Right lobe of liver (tissue), 6 donors: ENCODE measurements at regions not wholly inside any gene's neighbourhood (a gene's known extent, or its start where the extent isn't known, plus 50 kb on each side); places are given as distances from the start of the nearest gene placed in this dataset.

Source experiments
- ATAC-seq, 4 donors: fragments of 200-7000 bp; cut with Tn5 transposase; one replicate each; pipeline ENCODE4 v1.9.1; 2020; ENCODE audit warnings: mild to moderate bottlenecking in 4 of 4, moderate library complexity in 4 of 4
- DNase-seq, 3 donors: peaks; one replicate each; pipeline ENCODE4 v3.0.0-alpha.2; 2020
- H3K27ac ChIP-seq, 3 donors: fragments of 200-600 bp; one replicate each; pipeline ENCODE4 v1.8.0; 2022
- H3K27me3 ChIP-seq, 2 donors: fragments of 200-600 bp; one replicate each; pipeline ENCODE4 v1.8.0; 2022
- H3K36me3 ChIP-seq, 4 donors: fragments of 200-600 bp; sonication (generic) in 1 of 4; one replicate each; pipeline versions ENCODE4 v1.5.1 to v1.8.0; 2017 to 2022; ENCODE audit warnings: control low read depth in 1 of 4
- H3K4me1 ChIP-seq, 4 donors: fragments of 200-600 bp; sonication (generic) in 1 of 4; one replicate each; pipeline versions ENCODE4 v1.5.1 to v1.8.0; 2017 to 2022; ENCODE audit warnings: control low read depth in 1 of 4
- H3K4me3 ChIP-seq, 3 donors: fragments of 200-600 bp; one replicate each; pipeline ENCODE4 v1.8.0; 2022
- H3K9me3 ChIP-seq, 4 donors: fragments of 200-600 bp; sonication (generic) in 1 of 4; one replicate each; pipeline versions ENCODE4 v1.5.1 to v1.8.0; 2017 to 2022; ENCODE audit warnings: control low read depth in 1 of 4
- CTCF ChIP-seq, 4 donors: fragments of 200-600 bp in 3 of 4; fragments of 450-650 bp in 1 of 4; IDR thresholded peaks; one replicate each; pipeline versions ENCODE4 v1.5.1 to v1.8.0; 2016 to 2022; ENCODE audit warnings: antibody characterized with exemption in 4 of 4, mild to moderate bottlenecking in 2 of 4
- POLR2A ChIP-seq: fragments of 450-650 bp; IDR thresholded peaks from one replicate; pipeline ENCODE4 v1.6.1; 2017; ENCODE audit warnings: antibody characterized with exemption, mild to moderate bottlenecking
- WGBS: methylation state at CpG from one replicate; pipeline ENCODE4 v1.1.6; 2018; ENCODE audit warnings: low coverage, low lambda C conversion rate; ENCODE audit not compliant: insufficient coverage; ENCODE audit errors: missing lambda C conversion rate; 5-methylcytosine and 5-hydroxymethylcytosine counted together
- intact Hi-C, 2 donors: fragments of 100-400 bp; cut with DNase I; formaldehyde crosslinking; loops; one replicate each; pipeline versions ENCODE4 v1.11.2 to v1.14.1; 2022
- donor health status: DM: no; HTN: yes; CAD: no.
- donor health status: DM: no; HTN: no; CAD: no.
- donor health status: DM: no; HTN: no; CAD: no.
- donor health status: DM: no; HTN: yes; CAD: no.
- donor health status: DM: no; HTN: yes; CAD: no.

DNA sequence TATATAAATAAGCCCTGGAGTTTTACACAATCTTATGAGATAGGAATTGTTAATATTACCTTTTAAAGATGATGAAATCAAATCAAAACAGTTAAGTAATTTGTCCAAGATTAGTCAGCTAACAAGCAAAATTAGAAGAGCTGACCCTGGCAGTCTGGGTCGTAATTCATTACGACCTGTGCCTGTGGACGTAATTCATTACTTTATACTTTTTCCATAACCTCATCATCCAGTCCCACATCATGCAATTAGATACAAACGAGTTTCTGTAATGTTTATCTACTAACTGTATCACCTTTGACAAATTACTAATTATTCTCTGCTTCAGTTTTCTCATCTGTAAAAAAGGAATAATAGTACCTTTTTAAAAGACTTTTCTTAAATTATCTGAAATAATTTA, 665.9 kb downstream of the ZBBX start:
- TF ChIP-seq CTCF (IDR thresholded peaks at IDR 0.05) (no peak), POLR2A (no peak)
- 21% methylated on average over 4 of the region's 4 CpGs for WGBS
- intact Hi-C loops = no loop called here

GRCh38 chr3:166713787-166714186, 666.3 kb downstream of the ZBBX start:
- DNase-seq (no peak), ATAC-seq (no peak)
- H3K27me3 ChIP-seq = no peaks in the 10 kb centered on the region
- H3K4me1 ChIP-seq = no peaks in the 10 kb centered on the region
- no peaks in the 10 kb centered on the region for H3K9me3 ChIP-seq
- intact Hi-C loops = no loop called here
- H3K27ac ChIP-seq = no peak overlapping the region
- H3K4me3 ChIP-seq = no peak overlapping the region
- no peaks in the 10 kb centered on the region for H3K36me3 ChIP-seq
- WGBS = 32% methylated on average over 2 of the region's 2 CpGs
- no peak for TF ChIP-seq CTCF (IDR thresholded peaks at IDR 0.05)
- no peak for TF ChIP-seq POLR2A

More for the DNA sequence above, 665.9 kb downstream of the ZBBX start:
- Histone ChIP-seq H3K4me3 (no peak overlapping the region), H3K27me3 (no peaks in the 10 kb centered on the region), H3K4me1 (no peaks in the 10 kb centered on the region), H3K27ac (no peak overlapping the region), H3K36me3 (no peaks in the 10 kb centered on the region), H3K9me3 (no peaks in the 10 kb centered on the region)
- ATAC-seq (no peak), DNase-seq (no peak)

DNA sequence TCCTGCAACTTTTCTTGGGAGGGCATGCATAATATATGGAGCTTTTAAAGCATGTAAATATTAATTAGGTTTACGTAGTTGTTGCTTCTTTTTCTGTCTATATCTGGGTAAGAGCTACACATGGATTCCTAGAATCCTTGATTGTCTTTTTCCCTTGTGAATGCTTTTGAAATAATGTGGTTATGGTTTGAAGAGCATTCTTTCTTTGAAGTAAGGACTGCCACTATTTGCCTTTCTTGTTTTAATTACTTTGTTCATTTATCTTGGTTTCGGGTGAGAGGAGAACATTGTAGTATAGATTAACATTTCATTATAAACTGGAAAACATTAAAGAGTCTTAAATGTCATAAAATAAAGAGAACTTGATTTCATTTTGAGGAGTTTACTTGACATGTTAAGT, 674.0 kb downstream of the ZBBX start:
- no peaks in the 10 kb centered on the region for H3K27me3 ChIP-seq
- no peak overlapping the region for H3K27ac ChIP-seq
- WGBS = 57% methylated on average over 2 of the region's 2 CpGs
- H3K9me3 ChIP-seq = no peaks in the 10 kb centered on the region
- TF ChIP-seq CTCF (IDR thresholded peaks at IDR 0.05) = no peak
- TF ChIP-seq POLR2A = no peak
- intact Hi-C loops = no loop called here
- DNase-seq (no peak), ATAC-seq (no peak)
- H3K36me3 ChIP-seq = no peaks in the 10 kb centered on the region
- no peak overlapping the region for H3K4me3 ChIP-seq
- no peaks in the 10 kb centered on the region for H3K4me1 ChIP-seq

- intact Hi-C loops = no loop called here
- Histone ChIP-seq H3K4me1 (no peaks in the 10 kb centered on the region), H3K36me3 (no peaks in the 10 kb centered on the region), H3K9me3 (no peaks in the 10 kb centered on the region), H3K27me3 (no peaks in the 10 kb centered on the region), H3K4me3 (no peak overlapping the region), H3K27ac (no peak overlapping the region)
- DNase-seq (no peak), ATAC-seq (no peak)
- 29% methylated on average over 1 of the region's 1 CpG for WGBS
- no peak for TF ChIP-seq POLR2A
- no peak for TF ChIP-seq CTCF (IDR thresholded peaks at IDR 0.05)
Observed at GRCh38 chr3:166697495-166697894, 682.6 kb downstream of the ZBBX start.

DNA sequence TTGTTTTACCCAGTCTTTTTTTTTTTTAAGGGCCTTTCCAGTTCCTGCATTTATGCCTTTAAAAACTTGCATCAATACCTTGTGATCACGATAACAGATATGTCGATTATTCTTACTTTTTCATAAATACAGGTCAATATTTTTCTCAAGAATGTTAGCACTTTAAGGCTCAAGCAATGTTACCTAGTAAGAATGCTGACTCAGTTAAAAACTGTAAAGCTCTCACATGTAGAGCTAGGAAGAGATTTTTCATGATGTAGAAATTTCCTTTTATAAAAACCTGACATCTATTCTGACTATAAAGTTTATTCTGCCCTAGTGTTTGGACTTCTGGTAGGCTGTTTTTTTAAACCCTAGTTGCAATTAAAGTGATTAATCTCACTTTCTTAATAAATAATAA, 684.0 kb downstream of the ZBBX start:
- TF ChIP-seq CTCF (IDR thresholded peaks at IDR 0.05) (no peak), POLR2A (no peak)
- no peaks in the 10 kb centered on the region for H3K4me1 ChIP-seq
- H3K27me3 ChIP-seq = no peaks in the 10 kb centered on the region
- H3K36me3 ChIP-seq = no peaks in the 10 kb centered on the region
- no peak overlapping the region for H3K27ac ChIP-seq
- DNase-seq = no peak
- no peak for ATAC-seq
- intact Hi-C loops = no loop called here
- H3K4me3 ChIP-seq = no peak overlapping the region
- 59% methylated on average over 2 of the region's 2 CpGs for WGBS
- no peaks in the 10 kb centered on the region for H3K9me3 ChIP-seq
